NCI-H1694 treated with DMSO at 0.1 percent for 48 hours (cell line): ENCODE measurements at regions not wholly inside any gene's neighbourhood (a gene's known extent, or its start where the extent isn't known, plus 50 kb on each side); places are given as distances from the start of the nearest gene placed in this dataset.
"Not testable (repeated sequence)": the region's sequence is repeated elsewhere in the genome, so short reads cannot be mapped to it uniquely, and the experiment has no call there.

Experiments used
- DNase-seq: peaks from one replicate; lab custom pipeline; 2025; lab: John Stamatoyannopoulos, UW

GRCh38 chr18:29373000-29373399, 1196.1 kb upstream of the CDH2 start:
- no peak for DNase-seq

GRCh38 chr18:29361843-29362242, 1184.9 kb upstream of the CDH2 start:
- no peak for DNase-seq

GRCh38 chr18:29360659-29361058, 1183.7 kb upstream of the CDH2 start:
- not testable (repeated sequence) for DNase-seq

- not testable (repeated sequence) for DNase-seq
These were observed 1182.3 kb upstream of the CDH2 start for GRCh38 chr18:29359222-29359621.

- no peak for DNase-seq
These were observed 1174.2 kb upstream of the CDH2 start for GRCh38 chr18:29351171-29351570.

- no peak for DNase-seq
These were observed 1152.0 kb upstream of the CDH2 start for GRCh38 chr18:29328932-29329331.

GRCh38 chr18:29326214-29326613, 1149.3 kb upstream of the CDH2 start:
- no peak for DNase-seq

- no peak for DNase-seq
These were observed 1144.6 kb upstream of the CDH2 start for GRCh38 chr18:29321561-29321960.

- no peak for DNase-seq
These were observed 1136.4 kb upstream of the CDH2 start for GRCh38 chr18:29313312-29313711.

GRCh38 chr18:29311580-29311979, 1134.7 kb upstream of the CDH2 start:
- DNase-seq: no peak

GRCh38 chr18:29309366-29309765, 1132.4 kb upstream of the CDH2 start:
- DNase-seq: peak; percentile 1

GRCh38 chr18:29307982-29308381, 1131.1 kb upstream of the CDH2 start:
- no peak for DNase-seq

GRCh38 chr18:29307231-29307630, 1130.3 kb upstream of the CDH2 start:
- no peak for DNase-seq

- no peak for DNase-seq
These were observed 1128.6 kb upstream of the CDH2 start for GRCh38 chr18:29305516-29305915.

GRCh38 chr18:29301048-29301447, 1124.1 kb upstream of the CDH2 start:
- DNase-seq: no peak

- no peak for DNase-seq
These were observed 1108.5 kb upstream of the CDH2 start for GRCh38 chr18:29285471-29285870.

- DNase-seq: no peak
These were observed 1094.6 kb upstream of the CDH2 start for GRCh38 chr18:29271501-29271900.

GRCh38 chr18:29259838-29260237, 1082.9 kb upstream of the CDH2 start:
- DNase-seq: no peak

GRCh38 chr18:29254123-29254522, 1077.2 kb upstream of the CDH2 start:
- DNase-seq: no peak

GRCh38 chr18:29251681-29252080, 1074.8 kb upstream of the CDH2 start:
- no peak for DNase-seq

GRCh38 chr18:29250843-29251242, 1073.9 kb upstream of the CDH2 start:
- no peak for DNase-seq

GRCh38 chr18:29250259-29250658, 1073.3 kb upstream of the CDH2 start:
- DNase-seq: no peak

GRCh38 chr18:29248805-29249204, 1071.9 kb upstream of the CDH2 start:
- no peak for DNase-seq

- DNase-seq: no peak
These were observed 1064.3 kb upstream of the CDH2 start for GRCh38 chr18:29241199-29241598.

GRCh38 chr18:29234751-29235150, 1057.8 kb upstream of the CDH2 start:
- DNase-seq: no peak
